SK-N-SH (cell line): ENCODE measurements at regions not wholly inside any gene's neighbourhood (a gene's known extent, or its start where the extent isn't known, plus 50 kb on each side); places are given as distances from the start of the nearest gene placed in this dataset.

ENCODE experiments used
- CTCF ChIA-PET: fragments of 300-600, 350-600 bp; formaldehyde crosslinking; extraction: SDS; loops from one replicate; lab custom pipeline; 2021; lab: Yijun Ruan, JAX
- POLR2A ChIA-PET: fragments of 350-600 bp; sonication (Branson Sonifier 250); formaldehyde crosslinking; extraction: SDS; loops from one replicate; lab custom pipeline; 2020; ENCODE audit warnings: antibody characterized with exemption, inconsistent platforms; lab: Yijun Ruan, JAX
- DNase-seq: peaks from one replicate; pipeline ENCODE4 v3.0.0; 2012
- H2AFZ ChIP-seq: fragments of 200-600 bp; sonication (generic); 2 replicates; pipeline ENCODE4 v1.8.1; 2016; ENCODE audit warnings: antibody characterized with exemption, mild to moderate bottlenecking, low read depth
- H3F3A ChIP-seq: fragments of 200-600 bp; sonication (generic); replicated peaks from 2 replicates; pipeline ENCODE3; 2016; ENCODE audit warnings: antibody characterized with exemption, mild to moderate bottlenecking; ENCODE audit not compliant: insufficient read depth
- H3K27ac ChIP-seq, 2 experiments: fragments of 200-500 bp in 1 of 2; fragments of 200-600 bp in 1 of 2; sonication (Bioruptor generic) in 1 of 2; sonication (generic), shearing (Covaris generic) in 1 of 2; 2 replicates each; pipeline versions ENCODE4 v1.5.1 to v1.6.1; 2014 to 2016; ENCODE audit warnings: low read depth in 2 of 2, inconsistent platforms in 1 of 2, low read length in 1 of 2, mild to moderate bottlenecking in 1 of 2, mixed read lengths in 1 of 2
- H3K27me3 ChIP-seq: fragments of 200-600 bp; sonication (generic), shearing (Covaris generic); 2 replicates; pipeline ENCODE4 v1.6.1; 2016; ENCODE audit warnings: mixed run types; ENCODE audit not compliant: insufficient read depth
- H3K36me3 ChIP-seq, 2 experiments: fragments of 200-500 bp in 1 of 2; fragments of 200-600 bp in 1 of 2; sonication (Bioruptor generic) in 1 of 2; sonication (generic) in 1 of 2; replicated peaks in 1 of 2; 2 replicates each; pipeline versions ENCODE3 to v1.5.1; 2014 to 2016; ENCODE audit warnings: low read length in 1 of 2, mild to moderate bottlenecking in 1 of 2; ENCODE audit not compliant: insufficient read depth in 2 of 2, control insufficient read depth in 1 of 2
- H3K4me1 ChIP-seq, 2 experiments: fragments of 200-500 bp in 1 of 2; fragments of 200-600 bp in 1 of 2; sonication (Bioruptor generic) in 1 of 2; sonication (generic), shearing (Covaris generic) in 1 of 2; 2 replicates each; pipeline versions ENCODE4 v1.5.1 to v1.6.1; 2014 to 2016; ENCODE audit warnings: low read depth in 1 of 2, low read length in 1 of 2, mixed run types in 1 of 2; ENCODE audit not compliant: insufficient read depth in 2 of 2, control insufficient read depth in 1 of 2
- H3K4me2 ChIP-seq: fragments of 200-600 bp; sonication (generic), shearing (Covaris generic); 2 replicates; pipeline ENCODE4 v1.6.1; 2017; ENCODE audit warnings: mixed run types
- H3K4me3 ChIP-seq, 2 experiments: fragments of 200-500 bp in 1 of 2; fragments of 200-600 bp in 1 of 2; sonication (Bioruptor generic) in 1 of 2; sonication (generic), shearing (Covaris generic) in 1 of 2; 2 replicates each; pipeline versions ENCODE4 v1.5.1 to v1.8.1; 2014 to 2016; ENCODE audit warnings: low read depth in 2 of 2, inconsistent platforms in 1 of 2, low read length in 1 of 2, mild to moderate bottlenecking in 1 of 2, mixed read lengths in 1 of 2, moderate library complexity in 1 of 2
- H3K79me2 ChIP-seq: fragments of 200-600 bp; sonication (generic); 2 replicates; pipeline ENCODE4 v1.8.1; 2017; ENCODE audit warnings: mild to moderate bottlenecking; ENCODE audit not compliant: insufficient read depth
- H3K9ac ChIP-seq: fragments of 200-600 bp; sonication (generic); 2 replicates; pipeline ENCODE4 v1.6.1; 2017; ENCODE audit warnings: mixed run types
- H3K9me2 ChIP-seq: fragments of 200-600 bp; sonication (generic); 2 replicates; pipeline ENCODE4 v1.6.1; 2017; ENCODE audit warnings: mixed run types
- H3K9me3 ChIP-seq: fragments of 200-600 bp; sonication (generic); 2 replicates; pipeline ENCODE4 v1.6.1; 2017; ENCODE audit warnings: mixed run types, mild to moderate bottlenecking, moderate library complexity
- H4K20me1 ChIP-seq: fragments of 200-600 bp; sonication (generic); 2 replicates; pipeline ENCODE4 v1.6.1; 2017; ENCODE audit warnings: mild to moderate bottlenecking, mixed run types; ENCODE audit not compliant: insufficient read depth
- ELF1 ChIP-seq: IDR thresholded peaks from 2 replicates; pipeline ENCODE4 v1.4.0; 2012
- FOXJ3 ChIP-seq: sonication (generic); formaldehyde crosslinking; IDR thresholded peaks from 2 replicates; pipeline ENCODE4 v1.5.1; 2020; ENCODE audit warnings: mild to moderate bottlenecking, missing genetic modification reagents
- FOXM1 ChIP-seq: IDR thresholded peaks from 2 replicates; pipeline ENCODE4 v1.4.0; 2012; ENCODE audit warnings: low read depth, mild to moderate bottlenecking
- GATA2 ChIP-seq: sonication (generic); formaldehyde crosslinking; IDR thresholded peaks from 2 replicates; pipeline ENCODE4 v1.5.0; 2020; ENCODE audit warnings: mild to moderate bottlenecking, missing genetic modification reagents
- JUND ChIP-seq: IDR thresholded peaks from 2 replicates; pipeline ENCODE4 v1.4.0; 2012
- POLR2AphosphoS5 ChIP-seq: IDR thresholded peaks from 2 replicates; pipeline ENCODE4 v1.6.1; 2012; ENCODE audit warnings: low read depth, low read length
- RCOR1 ChIP-seq: fragments of 150-350 bp; IDR thresholded peaks from 2 replicates; pipeline ENCODE4 v1.6.1; 2017; ENCODE audit warnings: antibody characterized with exemption, low read length
- REST ChIP-seq: IDR thresholded peaks from 2 replicates; pipeline ENCODE4 v1.6.1; 2012; ENCODE audit warnings: mild to moderate bottlenecking, low read depth, low read length, moderate library complexity
- SIN3A ChIP-seq: IDR thresholded peaks from 2 replicates; pipeline ENCODE4 v1.6.1; 2012; ENCODE audit warnings: low read depth, mild to moderate bottlenecking, low read length, moderate library complexity, borderline replicate concordance
- SMC3 ChIP-seq: IDR thresholded peaks from 2 replicates; pipeline ENCODE4 v1.6.1; 2012; ENCODE audit warnings: low read depth, low read length, improper control_type of control experiment
- USF2 ChIP-seq: fragments of 150-350 bp; IDR thresholded peaks from 2 replicates; pipeline ENCODE4 v1.6.1; 2017; ENCODE audit warnings: antibody characterized with exemption, low read length, low read depth, borderline replicate concordance
- whole genome bisulfite sequencing: methylation state at CpG from one replicate; pipeline ENCODE4 v1.1.6; 2017; ENCODE audit warnings: low lambda C conversion rate; 5-methylcytosine and 5-hydroxymethylcytosine counted together

GRCh38 chr11:20310137-20310536, 53.4 kb upstream of the HTATIP2 start (continued):
- TF ChIP-seq SIN3A = no peak
- no peak for TF ChIP-seq ELF1
- TF ChIP-seq REST = no peak
- no peak for TF ChIP-seq SMC3

GRCh38 chr11:20309231-20310025, 54.1 kb upstream of the HTATIP2 start:
- no peaks in the 10 kb centered on the region for H3K27me3 ChIP-seq
- no peaks in the 10 kb centered on the region for H3K9me2 ChIP-seq
- H3K36me3 ChIP-seq = no peaks in the 10 kb centered on the region
- no peaks in the 10 kb centered on the region for H3K9me3 ChIP-seq
- no peak overlapping the region for H3K4me3 ChIP-seq
- no peaks in the 10 kb centered on the region for H4K20me1 ChIP-seq
- POLR2A ChIA-PET = no interaction called here
- H3K4me1 ChIP-seq = peaks cover 0 to 2% of the 10 kb centered on the region in 2 experiments; a peak in 2 of 4 replicates
- no peak overlapping the region for H3K4me2 ChIP-seq
- no peak for DNase-seq
- TF ChIP-seq GATA2 (no peak), FOXM1 (no peak), USF2 (no peak), POLR2AphosphoS5 (no peak), FOXJ3 (CRISPR knock-in tag) (no peak), JUND (no peak), REST (no peak), RCOR1 (no peak), SIN3A (no peak)
- CTCF ChIA-PET = interaction anchor here (1.4 to 2.0 kb wide), 2 partner anchors 177 to 181 kb away, joined by 4 to 9 read pairs; no protein-coding TSS in a partner anchor
- no peaks in the 10 kb centered on the region for H3F3A ChIP-seq
- H3K9ac ChIP-seq = no peak overlapping the region
- 49% methylated on average over 5 of the region's 5 CpGs for WGBS
- H3K79me2 ChIP-seq = no peaks in the 10 kb centered on the region
- no peak overlapping the region for H2AFZ ChIP-seq
- no peak overlapping the region for H3K27ac ChIP-seq
